ENCODE measurements at regions not wholly inside any gene's neighbourhood (a gene's known extent, or its start where the extent isn't known, plus 50 kb on each side); places are given as distances from the start of the nearest gene placed in this dataset.

- no peak for DNase-seq (ENCODE audit: low read depth)
Observed at GRCh38 chr6:82738773-82739172, 326.9 kb downstream of the UBE3D start.

GRCh38 chr6:82739303-82739702, 326.3 kb downstream of the UBE3D start:
- no peak for DNase-seq (ENCODE audit: low read depth)

- no peak for DNase-seq (ENCODE audit: low read depth)
Observed at GRCh38 chr6:82740072-82740471, 325.6 kb downstream of the UBE3D start.

GRCh38 chr6:82741325-82741995, 324.2 kb downstream of the UBE3D start:
- no peak for DNase-seq (ENCODE audit: low read depth)

GRCh38 chr6:82741996-82742385, 323.6 kb downstream of the UBE3D start:
- DNase-seq (ENCODE audit: low read depth): no peak

GRCh38 chr6:82744286-82745015, 321.2 kb downstream of the UBE3D start:
- DNase-seq (ENCODE audit: low read depth): no peak

GRCh38 chr6:82750556-82750955, 315.1 kb downstream of the UBE3D start:
- DNase-seq (ENCODE audit: low read depth): peak; percentile 16

GRCh38 chr6:82751718-82752117, 313.9 kb downstream of the UBE3D start:
- DNase-seq (ENCODE audit: low read depth): no peak

- DNase-seq (ENCODE audit: low read depth): peak; percentile 29
Observed at GRCh38 chr6:82761674-82762345, 303.8 kb downstream of the UBE3D start.

GRCh38 chr6:82766476-82766875, 299.2 kb downstream of the UBE3D start:
- no peak for DNase-seq (ENCODE audit: low read depth)

GRCh38 chr6:82767037-82767436, 298.6 kb downstream of the UBE3D start:
- no peak for DNase-seq (ENCODE audit: low read depth)

- no peak for DNase-seq (ENCODE audit: low read depth)
Observed at GRCh38 chr6:82767447-82767846, 298.2 kb downstream of the UBE3D start.

GRCh38 chr6:82772851-82773717, 292.6 kb downstream of the UBE3D start:
- no peak for DNase-seq (ENCODE audit: low read depth)

- DNase-seq (ENCODE audit: low read depth): no peak
Observed at GRCh38 chr6:82775361-82775760, 290.3 kb downstream of the UBE3D start.

GRCh38 chr6:82775981-82776380, 289.7 kb downstream of the UBE3D start:
- no peak for DNase-seq (ENCODE audit: low read depth)

GRCh38 chr6:82779041-82779440, 286.6 kb downstream of the UBE3D start:
- no peak for DNase-seq (ENCODE audit: low read depth)

GRCh38 chr6:82780334-82780733, 285.3 kb downstream of the UBE3D start:
- DNase-seq (ENCODE audit: low read depth): no peak

- no peak for DNase-seq (ENCODE audit: low read depth)
Observed at GRCh38 chr6:82781620-82782204, 283.9 kb downstream of the UBE3D start.

GRCh38 chr6:82783587-82784236, 281.9 kb downstream of the UBE3D start:
- DNase-seq (ENCODE audit: low read depth): no peak

GRCh38 chr6:82785206-82785605, 280.4 kb downstream of the UBE3D start:
- peak; percentile 14 for DNase-seq (ENCODE audit: low read depth)

GRCh38 chr6:82786248-82786647, 279.4 kb downstream of the UBE3D start:
- peak; percentile 18 for DNase-seq (ENCODE audit: low read depth)
